OCI-LY7 (cell line): ENCODE measurements at regions not wholly inside any gene's neighbourhood (a gene's known extent, or its start where the extent isn't known, plus 50 kb on each side); places are given as distances from the start of the nearest gene placed in this dataset.

Experiments used
- BruUV-seq: library from RNA; stranded (reverse); fragments of 400-500 nt; replicated peaks from 2 replicates; lab custom pipeline; 2021; lab: Mats Ljungman, UMichigan
- CTCF ChIA-PET: fragments of 300-600 bp; sonication (Branson Sonifier 250); formaldehyde crosslinking; loops from one replicate; lab custom pipeline; 2022; ENCODE audit warnings: antibody characterized with exemption; ENCODE audit not compliant: unreplicated experiment; lab: Charles Lee
- POLR2A ChIA-PET: fragments of 300-600 bp; sonication (Branson Sonifier 250); formaldehyde crosslinking; loops from one replicate; lab custom pipeline; 2022; ENCODE audit warnings: antibody characterized with exemption; lab: Charles Lee
- DNase-seq: peaks from one replicate; pipeline ENCODE4 v3.0.0-alpha.2; 2015; ENCODE audit warnings: low spot score
- H2AFZ ChIP-seq: fragments of 200-600 bp; sonication (generic), shearing (Covaris generic); 2 replicates; pipeline ENCODE4 v1.6.1; 2014; ENCODE audit warnings: mild to moderate bottlenecking, antibody characterized with exemption, low read length, moderate library complexity
- H3K27ac ChIP-seq: fragments of 200-600 bp; sonication (generic); 2 replicates; pipeline ENCODE4 v1.5.1; 2014; ENCODE audit warnings: mixed run types, low read depth, mild to moderate bottlenecking, moderate library complexity, low read length, inconsistent platforms; ENCODE audit not compliant: poor library complexity, severe bottlenecking
- H3K36me3 ChIP-seq: fragments of 200-600 bp; sonication (generic); 2 replicates; pipeline ENCODE4 v1.6.1; 2014; ENCODE audit warnings: mild to moderate bottlenecking, antibody characterized with exemption, low read length, moderate library complexity, mixed read lengths; ENCODE audit not compliant: insufficient read depth
- H3K4me1 ChIP-seq: fragments of 200-600 bp; sonication (generic); 2 replicates; pipeline ENCODE4 v1.5.1; 2014; ENCODE audit warnings: mild to moderate bottlenecking, low read length; ENCODE audit not compliant: insufficient read depth, poor library complexity, severe bottlenecking
- H3K4me2 ChIP-seq: fragments of 200-600 bp; sonication (generic); 2 replicates; pipeline ENCODE4 v1.6.1; 2014; ENCODE audit warnings: mild to moderate bottlenecking, low read length
- H3K4me3 ChIP-seq: fragments of 200-600 bp; sonication (generic); 2 replicates; pipeline ENCODE4 v1.5.1; 2014; ENCODE audit warnings: mild to moderate bottlenecking, low read depth, low read length; ENCODE audit not compliant: poor library complexity, severe bottlenecking
- H3K79me2 ChIP-seq: fragments of 200-600 bp; sonication (generic); 2 replicates; pipeline ENCODE4 v1.6.1; 2016; ENCODE audit warnings: low read depth, mild to moderate bottlenecking, low read length, moderate library complexity, mixed read lengths; ENCODE audit not compliant: insufficient read depth
- H3K9me2 ChIP-seq: fragments of 200-600 bp; sonication (generic); 2 replicates; pipeline ENCODE4 v1.6.1; 2016; ENCODE audit warnings: mild to moderate bottlenecking, low read length, mixed read lengths; ENCODE audit not compliant: insufficient read depth
- H3K9me3 ChIP-seq: fragments of 200-600 bp; sonication (generic); 2 replicates; pipeline ENCODE4 v1.6.1; 2014; ENCODE audit warnings: mild to moderate bottlenecking, mixed run types, low read length, mixed read lengths
- H4K20me1 ChIP-seq: fragments of 200-600 bp; sonication (generic); 2 replicates; pipeline ENCODE4 v1.6.1; 2014; ENCODE audit warnings: mild to moderate bottlenecking, antibody characterized with exemption, low read length, moderate library complexity, mixed read lengths; ENCODE audit not compliant: insufficient read depth
- CTCF ChIP-seq: fragments of 200-600 bp; sonication (generic); conservative IDR thresholded peaks from 2 replicates; pipeline ENCODE4 v1.5.1; 2014; ENCODE audit warnings: mild to moderate bottlenecking, antibody characterized with exemption, low read length, moderate library complexity, mixed read lengths
- EZH2phosphoT487 ChIP-seq: fragments of 200-600 bp; sonication (generic); IDR thresholded peaks from 2 replicates; pipeline ENCODE4 v1.6.1; 2018; ENCODE audit warnings: low read depth, borderline replicate concordance, mild to moderate bottlenecking, mixed run types, antibody characterized with exemption, low read length, moderate library complexity, mixed read lengths
- intact Hi-C: fragments of 100-400 bp; cut with micrococcal nuclease; formaldehyde crosslinking; loops from one replicate; pipeline ENCODE4 v1.10.0; 2022; ENCODE audit not compliant: unreplicated experiment

- no peaks in the 10 kb centered on the region for H3K79me2 ChIP-seq
- no peak for TF ChIP-seq CTCF
- no peak for TF ChIP-seq EZH2phosphoT487
- no peak overlapping the region for H3K27ac ChIP-seq
- H3K9me3 ChIP-seq, result no peaks in the 10 kb centered on the region
- H3K9me2 ChIP-seq, result no peaks in the 10 kb centered on the region
- ChIA-PET CTCF (no interaction called here), POLR2A (no interaction called here)
- DNase-seq, result no peak
- no TSS peak for BruUV-seq
- no peak overlapping the region for H2AFZ ChIP-seq
- no peaks in the 10 kb centered on the region for H4K20me1 ChIP-seq
- H3K4me1 ChIP-seq, result no peaks in the 10 kb centered on the region
- no peaks in the 10 kb centered on the region for H3K36me3 ChIP-seq
- H3K4me3 ChIP-seq, result no peak overlapping the region
- intact Hi-C loops, result no loop called here
- no peak overlapping the region for H3K4me2 ChIP-seq
Measured at GRCh38 chr13:20351281-20352022, 119.3 kb upstream of the GJB6 start.

- DNase-seq, result no peak
- H3K79me2 ChIP-seq, result no peaks in the 10 kb centered on the region
- TF ChIP-seq CTCF, result no peak
- TF ChIP-seq EZH2phosphoT487, result no peak
- H3K36me3 ChIP-seq, result no peaks in the 10 kb centered on the region
- ChIA-PET POLR2A (no interaction called here), CTCF (no interaction called here)
- H3K27ac ChIP-seq, result no peak overlapping the region
- no peak overlapping the region for H3K4me2 ChIP-seq
- H3K9me2 ChIP-seq, result no peaks in the 10 kb centered on the region
- BruUV-seq, result no TSS peak
- H4K20me1 ChIP-seq, result no peaks in the 10 kb centered on the region
- H2AFZ ChIP-seq, result no peak overlapping the region
- H3K4me3 ChIP-seq, result no peak overlapping the region
- H3K4me1 ChIP-seq, result no peaks in the 10 kb centered on the region
- intact Hi-C loops, result no loop called here
- no peaks in the 10 kb centered on the region for H3K9me3 ChIP-seq
Measured at GRCh38 chr13:20350819-20351218, 118.7 kb upstream of the GJB6 start.

- intact Hi-C loops, result no loop called here
- no peak for DNase-seq
- Histone ChIP-seq H3K36me3 (no peaks in the 10 kb centered on the region), H2AFZ (no peak overlapping the region), H3K9me3 (no peaks in the 10 kb centered on the region), H3K79me2 (no peaks in the 10 kb centered on the region), H4K20me1 (no peaks in the 10 kb centered on the region), H3K4me2 (no peak overlapping the region), H3K4me1 (no peaks in the 10 kb centered on the region), H3K4me3 (no peak overlapping the region), H3K9me2 (no peaks in the 10 kb centered on the region), H3K27ac (no peak overlapping the region)
- no TSS peak for BruUV-seq
- TF ChIP-seq CTCF (no peak), EZH2phosphoT487 (no peak)
- ChIA-PET CTCF (no interaction called here), POLR2A (no interaction called here)
Measured at GRCh38 chr13:20350382-20350763, 118.3 kb upstream of the GJB6 start.
